MCF 10A (cell line): ENCODE measurements at regions not wholly inside any gene's neighbourhood (a gene's known extent, or its start where the extent isn't known, plus 50 kb on each side); places are given as distances from the start of the nearest gene placed in this dataset.

Experiments
- BruUV-seq: library from RNA; stranded (reverse); fragments of 400-500 nt; replicated peaks from 2 replicates; lab custom pipeline; 2021; lab: Mats Ljungman, UMichigan
- CTCF ChIA-PET: fragments of 300-600 bp; sonication (Branson Sonifier 250); formaldehyde crosslinking; extraction: SDS; loops from one replicate; lab custom pipeline; 2021; ENCODE audit warnings: antibody characterized with exemption, inconsistent platforms; lab: Yijun Ruan, JAX
- POLR2A ChIA-PET: fragments of 300-600, 350-650 bp; sonication (Branson Sonifier 250); formaldehyde crosslinking; extraction: SDS; loops from one replicate; lab custom pipeline; 2020; ENCODE audit warnings: antibody characterized with exemption, inconsistent platforms; lab: Yijun Ruan, JAX
- DNase-seq: peaks from one replicate; pipeline ENCODE4 v3.0.0-alpha.2; 2018; ENCODE audit not compliant: unreplicated experiment
- H3K27ac Mint-ChIP-seq: one replicate; pipeline ENCODE4 v1.8.0; 2022; ENCODE audit warnings: mild to moderate bottlenecking, low read depth, mixed read lengths; ENCODE audit not compliant: unreplicated experiment
- H3K27me3 Mint-ChIP-seq: one replicate; pipeline ENCODE4 v1.8.0; 2022; ENCODE audit warnings: mixed read lengths; ENCODE audit not compliant: insufficient read depth, unreplicated experiment
- H3K36me3 Mint-ChIP-seq: one replicate; pipeline ENCODE4 v1.8.0; 2022; ENCODE audit warnings: mild to moderate bottlenecking, moderate library complexity, mixed read lengths; ENCODE audit not compliant: insufficient read depth, unreplicated experiment
- H3K4me1 Mint-ChIP-seq: one replicate; pipeline ENCODE4 v1.8.0; 2022; ENCODE audit warnings: mixed read lengths; ENCODE audit not compliant: insufficient read depth, unreplicated experiment
- H3K4me3 Mint-ChIP-seq: one replicate; pipeline ENCODE4 v1.8.0; 2022; ENCODE audit warnings: mild to moderate bottlenecking, moderate library complexity, mixed read lengths; ENCODE audit not compliant: unreplicated experiment
- H3K9me3 Mint-ChIP-seq: one replicate; pipeline ENCODE4 v1.8.0; 2022; ENCODE audit warnings: mixed read lengths; ENCODE audit not compliant: unreplicated experiment
- CTCF ChIP-seq: fragments of 200-600 bp; IDR thresholded peaks from one replicate; pipeline ENCODE4 v1.8.0; 2022; ENCODE audit warnings: antibody characterized with exemption, mild to moderate bottlenecking; ENCODE audit not compliant: unreplicated experiment
- intact Hi-C: fragments of 100-400 bp; cut with micrococcal nuclease; formaldehyde crosslinking; loops from 2 replicates; pipeline ENCODE4 v1.14.1; 2022

- Mint-ChIP-seq H3K27me3 (peaks cover 17% of the 10 kb centered on the region), H3K36me3 (no peaks in the 10 kb centered on the region), H3K27ac (no peak overlapping the region), H3K4me3 (no peak overlapping the region), H3K9me3 (no peaks in the 10 kb centered on the region), H3K4me1 (no peaks in the 10 kb centered on the region)
- DNase-seq, result no peak
- CTCF ChIA-PET, result interaction anchor here (0.7 kb wide), 1 partner anchor 13 kb away, joined by 3 read pairs; no protein-coding TSS in a partner anchor
- POLR2A ChIA-PET, result no interaction called here
- intact Hi-C loops, result no loop called here
- TF ChIP-seq CTCF, result no peak
- no TSS peak for BruUV-seq
These were observed 359.7 kb upstream of the PCDH15 start for GRCh38 chr10:55160655-55161283.

GRCh38 chr10:55158633-55159032 is 357.6 kb upstream of the PCDH15 start:
- intact Hi-C loops, result no loop called here
- Mint-ChIP-seq H3K4me1 (no peaks in the 10 kb centered on the region), H3K27me3 (peaks cover 17% of the 10 kb centered on the region), H3K9me3 (no peaks in the 10 kb centered on the region), H3K4me3 (no peak overlapping the region), H3K27ac (no peak overlapping the region), H3K36me3 (no peaks in the 10 kb centered on the region)
- BruUV-seq, result no TSS peak
- ChIA-PET POLR2A (interaction anchor here (0.5 kb wide), 1 partner anchor 906 kb away, joined by 3 read pairs; no protein-coding TSS in a partner anchor), CTCF (no interaction called here)
- no peak for TF ChIP-seq CTCF
- DNase-seq, result no peak

GRCh38 chr10:55146032-55146431 is 345.0 kb upstream of the PCDH15 start:
- Mint-ChIP-seq H3K9me3 (no peaks in the 10 kb centered on the region), H3K4me1 (no peaks in the 10 kb centered on the region), H3K27me3 (peaks cover 55% of the 10 kb centered on the region), H3K4me3 (no peak overlapping the region), H3K36me3 (no peaks in the 10 kb centered on the region), H3K27ac (no peak overlapping the region)
- CTCF ChIA-PET, result no interaction called here
- peak; percentile 38 for DNase-seq
- BruUV-seq, result no TSS peak
- intact Hi-C loops, result no loop called here
- POLR2A ChIA-PET, result no interaction called here
- no peak for TF ChIP-seq CTCF

GRCh38 chr10:55144001-55144400 is 343.0 kb upstream of the PCDH15 start:
- TF ChIP-seq CTCF, result no peak
- Mint-ChIP-seq H3K27ac (no peak overlapping the region), H3K36me3 (no peaks in the 10 kb centered on the region), H3K27me3 (peaks cover 50% of the 10 kb centered on the region), H3K4me1 (no peaks in the 10 kb centered on the region), H3K9me3 (no peaks in the 10 kb centered on the region), H3K4me3 (no peak overlapping the region)
- intact Hi-C loops, result no loop called here
- BruUV-seq, result no TSS peak
- POLR2A ChIA-PET, result no interaction called here
- no peak for DNase-seq
- CTCF ChIA-PET, result no interaction called here
